HepG2 (cell line): ENCODE measurements at regions not wholly inside any gene's neighbourhood (a gene's known extent, or its start where the extent isn't known, plus 50 kb on each side); places are given as distances from the start of the nearest gene placed in this dataset.

ENCODE experiments used
- ATAC-seq: fragments of 200-7000 bp; cut with Tn5 transposase; 3 replicates; pipeline ENCODE4 v1.9.1; 2020; ENCODE audit warnings: mild to moderate bottlenecking, moderate library complexity
- BruUV-seq: library from RNA; stranded (reverse); fragments of 400-500 nt; replicated peaks from 2 replicates; lab custom pipeline; 2021; lab: Mats Ljungman, UMichigan
- CTCF ChIA-PET: fragments of 300-600 bp; formaldehyde crosslinking; extraction: SDS; loops from one replicate; lab custom pipeline; 2021; ENCODE audit warnings: low total read pairs, inconsistent platforms, low intra/inter-chr PET ratio; lab: Yijun Ruan, JAX
- POLR2A ChIA-PET: fragments of 350-600 bp; sonication (Branson Sonifier 250); formaldehyde crosslinking; loops from one replicate; lab custom pipeline; 2020; ENCODE audit warnings: antibody characterized with exemption, inconsistent platforms; lab: Yijun Ruan, JAX
- DNase-seq: peaks from one replicate; pipeline ENCODE4 v3.0.0-alpha.2; 2015; ENCODE audit warnings: low spot score
- FAIRE-seq: peaks from 3 replicates; lab custom pipeline; 2011; peaks lifted over from hg19 to GRCh38; lab: Jason Lieb, UNC
- H2AFZ ChIP-seq: one replicate; pipeline ENCODE4 v1.6.1; 2011; ENCODE audit warnings: low read length, inconsistent platforms
- H3K27ac ChIP-seq: fragments of 300-600 bp; 3 replicates; pipeline ENCODE4 v1.8.0; 2011; ENCODE audit warnings: mixed run types, mild to moderate bottlenecking, mixed read lengths, low read length, inconsistent platforms; ENCODE audit not compliant: insufficient read depth; ENCODE audit errors: extremely low read length
- H3K27me3 ChIP-seq, 2 experiments: fragments of 200-600 bp in 1 of 2; 2 replicates in 1 of 2; 3 replicates in 1 of 2; pipeline versions ENCODE4 v1.6.0 to v1.8.0; 2011; ENCODE audit warnings: low read length in 2 of 2, mild to moderate bottlenecking in 2 of 2, moderate library complexity in 2 of 2, inconsistent platforms in 1 of 2; ENCODE audit not compliant: insufficient read depth in 2 of 2, control insufficient read depth in 1 of 2
- H3K36me3 ChIP-seq, 2 experiments: fragments of 200-600 bp in 1 of 2; replicated peaks in 1 of 2; 2 replicates in 1 of 2; 3 replicates in 1 of 2; pipeline versions ENCODE4 v1.5.1 to v1.8.0; 2011; ENCODE audit warnings: low read length in 2 of 2, inconsistent platforms in 1 of 2; ENCODE audit not compliant: insufficient read depth in 2 of 2, control insufficient read depth in 1 of 2
- H3K4me1 ChIP-seq: 2 replicates; pipeline ENCODE4 v1.5.1; 2012; ENCODE audit warnings: low read length, inconsistent platforms; ENCODE audit not compliant: insufficient read depth
- H3K4me2 ChIP-seq: 2 replicates; pipeline ENCODE4 v1.6.0; 2011; ENCODE audit warnings: low read depth, low read length, inconsistent platforms
- H3K4me3 ChIP-seq, 3 experiments: fragments of 200-600 bp in 1 of 3; sonication (generic), shearing (Covaris generic) in 1 of 3; replicated peaks in 1 of 3; 2 replicates each; pipeline ENCODE4 v1.5.1; 2011 to 2016; ENCODE audit warnings: low read length in 3 of 3, inconsistent platforms in 2 of 3, low read depth in 2 of 3, mild to moderate bottlenecking in 2 of 3, control low read depth in 1 of 3, mixed read lengths in 1 of 3; ENCODE audit not compliant: insufficient read depth in 1 of 3
- H3K79me2 ChIP-seq: one replicate; pipeline ENCODE4 v1.6.1; 2011; ENCODE audit warnings: low read length, inconsistent platforms; ENCODE audit not compliant: insufficient read depth
- H3K9ac ChIP-seq: 2 replicates; pipeline ENCODE4 v1.6.0; 2011; ENCODE audit warnings: mild to moderate bottlenecking, low read depth, low read length, inconsistent platforms; ENCODE audit not compliant: insufficient read depth
- H3K9me3 ChIP-seq: 2 replicates; pipeline ENCODE4 v1.5.1; 2012; ENCODE audit warnings: mild to moderate bottlenecking, low read length
- H4K20me1 ChIP-seq: 2 replicates; pipeline ENCODE4 v1.6.0; 2011; ENCODE audit warnings: inconsistent platforms, mild to moderate bottlenecking, low read length, moderate library complexity; ENCODE audit not compliant: insufficient read depth
- ARNTL ChIP-seq: sonication (generic); formaldehyde crosslinking; IDR thresholded peaks from 2 replicates; pipeline ENCODE4 v1.4.0; 2020; ENCODE audit warnings: mild to moderate bottlenecking, missing genetic modification reagents
- CCDC6 ChIP-seq: sonication (generic); formaldehyde crosslinking; IDR thresholded peaks from 2 replicates; pipeline ENCODE4 v1.8.1; 2022; ENCODE audit warnings: mild to moderate bottlenecking, missing genetic modification reagents, moderate library complexity
- ELK4 ChIP-seq: sonication (generic); formaldehyde crosslinking; IDR thresholded peaks from 2 replicates; pipeline ENCODE4 v1.9.0; 2021; ENCODE audit warnings: missing genetic modification reagents, borderline replicate concordance
- RERE ChIP-seq: IDR thresholded peaks from 2 replicates; pipeline ENCODE4 v1.6.1; 2016; ENCODE audit warnings: low read depth, missing genetic modification reagents, missing compliant biosample characterization
- SOX13 ChIP-seq, 3 experiments: fragments of 450-650 bp in 1 of 3; sonication (generic) in 1 of 3; formaldehyde crosslinking in 1 of 3; IDR thresholded peaks in 2 of 3; conservative IDR thresholded peaks in 1 of 3; 2 replicates each; pipeline versions ENCODE4 v1.5.0 to v1.6.1; 2016 to 2020; ENCODE audit warnings: antibody characterized with exemption in 1 of 3, mild to moderate bottlenecking in 1 of 3, missing compliant biosample characterization in 1 of 3, missing genetic modification reagents in 1 of 3, moderate library complexity in 1 of 3
- TBL1XR1 ChIP-seq: fragments of 150-350 bp; IDR thresholded peaks from 2 replicates; pipeline ENCODE4 v1.6.1; 2014; ENCODE audit warnings: borderline replicate concordance, low read length; ENCODE audit not compliant: partially characterized antibody
- TSC22D2 ChIP-seq: sonication (generic); formaldehyde crosslinking; IDR thresholded peaks from 2 replicates; pipeline ENCODE4 v1.5.1; 2020; ENCODE audit warnings: missing genetic modification reagents, mild to moderate bottlenecking, borderline replicate concordance
- ZBTB43 ChIP-seq: sonication (generic); formaldehyde crosslinking; conservative IDR thresholded peaks from 2 replicates; pipeline ENCODE4 v1.4.0; 2020; ENCODE audit warnings: missing genetic modification reagents
- ZNF557 ChIP-seq: sonication (generic); formaldehyde crosslinking; IDR thresholded peaks from 2 replicates; pipeline ENCODE4 v1.4.0; 2020; ENCODE audit warnings: missing genetic modification reagents
- ZNF563 ChIP-seq: sonication (generic); formaldehyde crosslinking; IDR thresholded peaks from 2 replicates; pipeline ENCODE4 v1.8.0; 2022; ENCODE audit warnings: mild to moderate bottlenecking, moderate library complexity, missing genetic modification reagents
- ZNF678 ChIP-seq: sonication (generic); formaldehyde crosslinking; IDR thresholded peaks from 2 replicates; pipeline ENCODE4 v1.4.0; 2020; ENCODE audit warnings: mild to moderate bottlenecking, missing genetic modification reagents
- ZNF709 ChIP-seq: sonication (generic); formaldehyde crosslinking; IDR thresholded peaks from 2 replicates; pipeline ENCODE4 v1.5.0; 2020; ENCODE audit warnings: mild to moderate bottlenecking, missing genetic modification reagents
- WGBS: methylation state at CpG from one replicate; pipeline ENCODE4 v1.1.6; 2017; ENCODE audit warnings: low lambda C conversion rate; 5-methylcytosine and 5-hydroxymethylcytosine counted together
- in situ Hi-C: cut with HindIII; loops from 2 replicates; pipeline ENCODE4 v1.10.0; 2017; ENCODE audit warnings: low pct_unique_long_range_greater_than_20kb; ENCODE audit not compliant: extremely low pct_ligation_motif_present
- intact Hi-C: fragments of 100-400 bp; cut with micrococcal nuclease; formaldehyde crosslinking; loops from one replicate; pipeline ENCODE4 v1.10.0; 2022; ENCODE audit not compliant: unreplicated experiment

GRCh38 chr13:80524447-80525215 is 183.7 kb upstream of the SPRY2 start (continued):
- TF ChIP-seq TSC22D2 (CRISPR knock-in tag), result no peak

- no peak overlapping the region for H3K4me3 ChIP-seq
- no TSS peak for BruUV-seq
- no peaks in the 10 kb centered on the region for H3K4me1 ChIP-seq
- ChIA-PET CTCF (no interaction called here), POLR2A (no interaction called here)
- ATAC-seq (no peak), FAIRE-seq (no peak), DNase-seq (no peak)
- WGBS, result 65% methylated on average over 1 of the region's 1 CpG
- H3K27me3 ChIP-seq, result no peaks in the 10 kb centered on the region
- no peak overlapping the region for H3K4me2 ChIP-seq
- H4K20me1 ChIP-seq, result no peaks in the 10 kb centered on the region
- H3K36me3 ChIP-seq, result no peaks in the 10 kb centered on the region
- H3K9me3 ChIP-seq, result peaks cover 36% of the 10 kb centered on the region
- in situ Hi-C loops, result no loop called here
- no peak overlapping the region for H3K9ac ChIP-seq
- no peak overlapping the region for H3K27ac ChIP-seq
- intact Hi-C loops, result no loop called here
- H2AFZ ChIP-seq, result no peak overlapping the region
- H3K79me2 ChIP-seq, result no peaks in the 10 kb centered on the region
- no peak for TF ChIP-seq ARNTL (CRISPR knock-in tag)
- TF ChIP-seq ZNF709 (CRISPR knock-in tag), result no peak
- no peak for TF ChIP-seq ZNF557
- TF ChIP-seq TBL1XR1, result no peak
- TF ChIP-seq SOX13 (IDR thresholded peaks at IDR 0.05), result no peak
- no peak for TF ChIP-seq SOX13 (CRISPR knock-in tag; conservative IDR thresholded peaks at IDR 0.05 in 1 of 2, IDR thresholded peaks at IDR 0.05 in 1 of 2)
- no peak for TF ChIP-seq ZBTB43 (CRISPR knock-in tag)
- no peak for TF ChIP-seq ZNF678
- TF ChIP-seq ELK4 (CRISPR knock-in tag), result no peak
- TF ChIP-seq RERE (CRISPR knock-in tag), result no peak
- no peak for TF ChIP-seq CCDC6 (CRISPR knock-in tag)
- no peak for TF ChIP-seq ZNF563 (CRISPR knock-in tag)
Measured at GRCh38 chr13:80523134-80523533, 182.2 kb upstream of the SPRY2 start.
